HG02763 (cell line): ENCODE measurements at regions not wholly inside any gene's neighbourhood (a gene's known extent, or its start where the extent isn't known, plus 50 kb on each side); places are given as distances from the start of the nearest gene placed in this dataset.

ENCODE experiments used
- ATAC-seq: cut with Tn5 transposase; IDR thresholded peaks from one replicate; pipeline ENCODE4 v1.9.1; 2021; ENCODE audit warnings: mild to moderate bottlenecking, moderate library complexity; ENCODE audit not compliant: unreplicated experiment

DNA sequence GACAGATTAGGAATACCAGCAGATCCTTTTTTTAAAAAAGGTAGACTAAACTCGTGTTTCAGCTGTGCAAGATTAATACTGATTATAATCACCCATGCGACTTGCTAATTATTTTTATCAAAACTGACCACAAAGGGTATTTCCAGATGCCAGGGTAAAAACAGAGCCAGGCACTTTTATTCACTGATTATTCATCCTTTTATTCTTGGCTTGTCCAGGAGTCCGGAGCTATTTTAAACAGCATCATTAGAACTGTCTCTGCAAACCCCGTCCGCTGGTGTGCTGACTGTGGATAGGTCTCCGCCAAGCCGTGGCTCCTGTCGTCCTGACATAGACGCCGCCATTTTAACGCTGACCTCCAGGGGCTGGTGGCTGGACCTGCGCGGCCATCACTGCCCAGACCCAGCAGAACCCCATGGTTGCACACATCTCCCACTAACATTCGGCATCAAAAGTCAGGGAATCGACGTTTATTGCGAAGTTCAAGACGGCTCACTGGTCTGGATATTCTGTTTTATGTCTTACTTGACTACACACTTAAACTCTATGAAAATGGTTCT is 364.8 kb downstream of the THBS2 start:
- ATAC-seq, result no peak

DNA sequence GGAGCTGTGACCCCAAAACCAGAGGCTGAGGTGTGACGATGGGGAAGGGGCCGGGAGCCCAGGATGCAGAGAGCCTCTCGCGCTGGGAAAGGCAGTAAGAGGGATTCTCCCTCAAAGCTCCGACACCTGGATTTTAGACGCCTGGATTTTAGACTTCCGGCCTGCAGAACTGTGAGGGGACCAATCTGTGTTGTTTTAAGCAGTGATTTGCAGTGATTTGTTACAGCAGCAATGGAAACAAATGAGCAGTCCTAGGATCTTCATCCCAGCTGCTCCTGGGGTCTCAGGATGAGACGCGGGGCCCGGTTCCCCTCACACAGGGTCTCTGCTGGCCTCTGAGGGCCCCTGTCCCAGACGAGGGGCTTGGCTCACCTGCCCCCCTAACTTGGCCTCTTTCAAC is 365.5 kb downstream of the THBS2 start:
- ATAC-seq, result no peak

DNA sequence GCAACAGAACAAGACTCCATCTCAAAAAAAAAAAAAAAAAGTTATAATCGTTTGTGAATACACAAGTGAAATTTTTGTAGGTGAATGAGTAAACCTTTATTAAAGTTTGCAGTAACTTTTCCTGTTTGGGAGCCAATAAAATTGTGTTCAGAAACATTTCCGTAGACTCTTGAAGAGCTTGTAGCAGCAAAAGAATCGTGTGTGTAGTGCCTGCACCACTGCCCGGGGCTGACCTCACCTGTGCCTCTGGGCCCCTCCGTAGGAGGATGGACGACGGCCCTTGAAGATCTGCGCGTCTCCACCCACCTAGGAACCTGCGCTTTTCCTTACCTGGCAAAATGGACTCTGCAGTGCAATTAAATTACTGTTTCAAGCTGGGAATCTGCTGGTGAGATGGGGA is 366.0 kb downstream of the THBS2 start:
- no peak for ATAC-seq

DNA sequence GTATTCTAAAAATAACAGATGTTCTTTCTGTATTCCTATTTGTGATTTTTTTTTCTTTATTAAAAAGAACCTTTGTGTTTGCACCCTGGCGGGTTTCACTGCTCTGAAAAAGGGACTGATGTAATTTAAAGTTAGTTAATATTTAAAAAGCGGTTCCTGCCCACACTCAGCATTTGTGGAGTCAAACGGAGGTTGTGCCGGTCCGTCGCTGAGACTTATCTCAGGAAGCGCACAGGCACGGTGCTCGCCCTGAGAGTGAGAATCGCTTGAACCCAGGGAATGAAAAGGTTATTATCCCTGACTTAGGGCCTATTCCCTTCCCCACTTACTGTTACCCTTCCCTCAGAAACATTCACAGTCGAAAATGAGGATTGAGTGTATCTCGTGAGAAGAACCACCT is 366.7 kb downstream of the THBS2 start:
- ATAC-seq, result no peak

DNA sequence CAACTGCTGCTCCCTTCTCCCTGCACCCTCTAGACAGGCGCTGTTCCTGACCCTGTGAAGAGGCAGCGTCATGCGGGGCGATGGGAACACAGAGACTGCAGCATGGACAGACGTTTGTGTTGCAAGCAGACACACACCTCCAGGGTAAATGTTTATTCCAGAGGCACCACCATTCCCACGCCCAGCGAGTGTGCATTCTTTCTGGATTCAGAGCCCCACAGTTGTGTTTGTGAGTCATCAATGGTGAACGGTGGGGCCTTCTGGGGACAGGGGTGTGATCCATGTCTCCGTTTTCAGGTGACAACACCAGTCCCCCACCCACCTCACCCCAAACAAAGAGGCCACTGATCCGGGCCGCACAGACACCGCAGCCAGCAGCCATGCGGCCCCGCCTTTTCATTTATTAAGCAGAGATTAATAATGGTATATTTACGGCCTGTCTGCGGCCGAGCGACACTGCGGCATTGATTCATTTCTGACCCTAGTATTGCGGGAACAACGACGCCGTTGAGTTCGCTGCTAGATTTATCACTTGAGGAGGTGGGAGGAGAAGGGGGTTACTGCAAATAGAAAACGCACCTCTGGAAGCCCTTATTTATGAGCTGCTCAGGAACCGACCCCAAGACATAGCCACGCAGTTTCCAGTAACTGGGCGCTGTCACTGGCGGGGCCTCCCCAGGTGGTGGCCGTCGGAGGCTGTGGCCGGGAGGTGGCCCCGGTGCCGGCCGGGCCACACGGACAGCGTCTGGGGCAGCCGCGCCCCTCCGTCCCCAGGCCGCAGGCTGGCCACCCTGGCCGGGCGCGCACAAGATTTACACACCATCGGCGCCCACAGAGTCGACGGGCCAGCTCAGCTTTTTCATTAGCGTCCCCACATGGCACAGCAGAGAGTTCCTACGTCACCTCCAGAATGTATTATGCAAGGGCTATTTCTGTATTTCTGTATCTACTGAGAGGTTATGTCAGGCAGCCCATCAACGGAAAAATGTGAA is 367.6 kb downstream of the THBS2 start:
- no peak for ATAC-seq

DNA sequence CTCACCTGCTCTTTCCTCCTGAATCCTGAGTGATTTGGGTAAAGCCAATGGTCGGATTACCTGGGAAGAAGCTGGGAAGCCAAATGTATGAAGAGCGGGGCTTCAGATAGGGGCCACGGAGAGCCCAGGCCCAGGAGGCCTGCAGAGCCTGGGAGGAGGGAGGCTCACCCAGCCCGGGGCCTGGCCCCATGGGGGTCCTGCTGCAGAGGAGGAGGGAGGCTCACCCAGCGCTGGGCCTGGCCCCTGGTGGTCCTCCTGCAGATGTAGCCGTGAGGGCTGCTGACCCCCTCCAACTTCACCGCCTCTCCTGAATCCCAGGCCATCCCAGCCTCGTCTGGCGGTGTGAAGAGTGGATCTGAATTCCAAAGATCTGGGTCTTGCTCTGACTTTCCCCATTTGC is 368.4 kb downstream of the THBS2 start:
- ATAC-seq, result no peak

DNA sequence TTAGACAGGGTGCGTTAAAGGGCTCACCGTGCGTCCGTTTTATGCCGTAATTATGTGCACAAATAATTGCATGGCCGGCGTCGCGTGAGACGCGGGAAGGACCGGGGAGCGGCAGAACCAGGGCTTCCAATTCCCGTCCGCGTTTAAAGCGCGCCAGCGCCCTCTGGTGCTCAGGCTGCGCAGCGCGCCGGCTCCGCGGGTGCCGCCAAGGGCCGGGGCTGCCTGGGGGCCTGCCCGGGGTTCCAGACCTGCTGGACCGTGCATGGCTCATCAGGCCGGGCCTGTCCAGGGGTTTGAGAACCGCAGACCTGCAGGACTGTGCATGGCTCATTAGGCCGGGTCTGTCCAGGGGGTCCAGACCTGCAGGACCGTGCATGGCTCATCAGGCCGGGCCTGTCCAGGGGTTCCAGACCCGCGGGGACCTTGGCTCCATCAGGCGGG is 369.0 kb downstream of the THBS2 start:
- peak; percentile 65 for ATAC-seq

DNA sequence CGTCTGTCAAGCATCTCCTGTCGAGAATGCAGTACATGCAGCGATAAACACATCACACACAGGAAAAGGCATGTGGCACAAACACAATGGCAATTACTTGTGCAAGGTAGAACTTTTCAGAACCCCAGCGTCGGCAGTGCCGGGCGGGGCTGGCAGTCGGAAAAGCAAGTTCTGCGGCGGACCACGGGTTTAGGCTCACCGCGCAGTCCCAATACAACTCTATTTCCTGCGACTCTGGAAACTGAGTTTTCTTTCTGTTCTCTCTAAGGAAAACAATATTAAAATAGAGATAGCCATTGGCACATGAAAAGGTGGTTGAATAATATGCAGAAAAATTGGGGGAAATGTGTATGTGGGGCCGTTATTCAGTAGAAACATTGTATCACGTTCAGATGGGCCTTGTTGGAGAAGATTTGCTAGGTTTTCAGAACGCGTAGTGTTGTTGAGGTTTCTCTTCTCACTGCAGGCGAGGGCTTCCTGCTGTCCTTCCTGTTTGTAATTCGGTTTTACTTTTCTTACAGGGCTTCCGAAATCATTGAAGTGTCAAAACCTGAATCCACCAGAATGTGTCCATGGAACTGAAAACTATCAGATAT is 369.5 kb downstream of the THBS2 start:
- ATAC-seq, result peak; percentile 18

DNA sequence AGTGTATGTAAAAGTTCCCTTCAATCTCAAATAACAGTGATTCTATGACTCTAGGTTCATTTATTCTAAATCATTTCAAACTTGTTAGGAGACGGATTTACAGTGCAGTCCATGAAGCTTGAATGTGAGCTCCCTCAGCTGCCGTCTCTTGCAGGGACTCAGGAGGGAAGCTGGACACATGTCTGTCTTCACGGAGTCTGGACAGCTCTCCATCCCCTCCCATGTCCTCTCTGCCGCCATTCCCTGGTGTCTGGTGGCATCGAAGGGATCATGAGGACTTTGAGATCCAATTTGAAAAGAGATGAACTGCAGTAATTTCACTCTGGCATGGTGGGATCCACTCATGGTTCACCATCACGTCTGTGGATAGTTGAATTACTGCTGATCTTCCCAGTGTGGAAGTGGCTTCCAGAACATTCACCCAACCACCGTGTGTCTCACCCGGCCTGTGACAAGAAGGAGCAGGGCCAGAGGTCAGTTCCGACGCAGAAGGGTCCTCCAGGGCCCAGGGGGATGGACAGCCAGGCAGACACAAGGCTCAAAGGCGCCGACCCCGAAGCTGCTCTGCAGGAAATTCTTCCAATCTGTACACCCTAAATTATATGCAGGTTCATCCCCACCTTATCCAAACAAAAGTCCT is 370.1 kb downstream of the THBS2 start:
- ATAC-seq, result no peak

DNA sequence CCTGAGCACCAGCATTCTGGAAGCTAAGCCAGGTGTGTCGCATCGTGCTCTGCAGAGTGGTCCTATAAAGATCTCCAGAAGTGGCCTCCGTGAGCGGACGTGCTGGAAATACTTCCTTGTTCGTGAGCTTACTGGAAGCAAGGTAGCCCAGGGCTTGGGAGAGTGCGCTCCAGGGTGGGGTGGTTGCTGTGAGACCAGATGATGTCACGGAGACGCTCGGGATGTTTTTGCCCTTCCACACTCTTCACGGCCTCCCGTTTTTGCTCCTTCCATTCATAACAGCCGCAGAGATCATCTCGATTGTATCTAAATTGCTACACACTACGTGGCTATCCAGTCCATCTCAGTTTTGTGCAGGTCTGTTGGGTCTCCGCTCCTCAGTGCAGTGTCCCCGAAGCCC is 373.4 kb downstream of the THBS2 start:
- no peak for ATAC-seq

DNA sequence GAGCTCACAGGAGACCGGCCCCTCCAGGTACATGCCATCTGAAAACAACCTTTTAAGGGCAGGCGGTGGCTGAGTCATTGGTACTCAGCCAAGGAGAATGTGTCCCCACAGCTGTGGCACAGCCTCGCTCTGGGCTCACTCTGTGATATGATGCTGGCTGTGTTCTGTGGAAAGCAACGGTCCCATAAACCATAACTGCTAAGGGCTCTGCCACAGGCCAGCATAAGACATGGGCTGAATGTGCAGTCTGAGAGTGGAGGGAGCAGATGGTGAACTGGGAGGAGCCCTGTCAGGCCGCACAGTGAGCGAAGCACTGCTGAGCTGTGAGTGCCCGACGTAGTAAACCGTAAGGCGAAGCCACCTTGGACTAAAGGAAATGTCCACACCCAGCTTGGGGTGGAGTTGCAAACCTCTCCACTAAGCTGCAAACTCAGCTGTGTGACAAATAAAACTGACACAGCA is 375.8 kb downstream of the THBS2 start:
- no peak for ATAC-seq

DNA sequence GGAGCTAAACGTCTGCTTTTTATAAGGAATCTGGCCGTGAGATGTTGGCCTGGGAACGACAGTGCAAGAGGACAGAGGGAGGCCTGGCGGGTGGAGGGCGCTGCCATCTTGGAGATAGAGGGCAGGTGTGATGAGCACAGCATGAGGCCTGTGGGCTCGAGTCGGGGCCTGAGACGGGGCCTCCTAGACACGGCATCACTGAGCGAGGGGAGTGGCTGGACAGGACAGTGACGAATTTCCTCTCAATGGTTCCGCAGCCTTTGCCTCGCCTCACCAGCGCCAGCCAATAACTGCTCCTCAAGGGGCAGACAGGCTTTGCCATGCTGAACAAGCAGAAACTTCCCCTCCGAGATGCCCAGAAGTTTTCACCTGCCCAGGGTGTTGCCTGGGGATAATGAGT is 376.7 kb downstream of the THBS2 start:
- no peak for ATAC-seq

DNA sequence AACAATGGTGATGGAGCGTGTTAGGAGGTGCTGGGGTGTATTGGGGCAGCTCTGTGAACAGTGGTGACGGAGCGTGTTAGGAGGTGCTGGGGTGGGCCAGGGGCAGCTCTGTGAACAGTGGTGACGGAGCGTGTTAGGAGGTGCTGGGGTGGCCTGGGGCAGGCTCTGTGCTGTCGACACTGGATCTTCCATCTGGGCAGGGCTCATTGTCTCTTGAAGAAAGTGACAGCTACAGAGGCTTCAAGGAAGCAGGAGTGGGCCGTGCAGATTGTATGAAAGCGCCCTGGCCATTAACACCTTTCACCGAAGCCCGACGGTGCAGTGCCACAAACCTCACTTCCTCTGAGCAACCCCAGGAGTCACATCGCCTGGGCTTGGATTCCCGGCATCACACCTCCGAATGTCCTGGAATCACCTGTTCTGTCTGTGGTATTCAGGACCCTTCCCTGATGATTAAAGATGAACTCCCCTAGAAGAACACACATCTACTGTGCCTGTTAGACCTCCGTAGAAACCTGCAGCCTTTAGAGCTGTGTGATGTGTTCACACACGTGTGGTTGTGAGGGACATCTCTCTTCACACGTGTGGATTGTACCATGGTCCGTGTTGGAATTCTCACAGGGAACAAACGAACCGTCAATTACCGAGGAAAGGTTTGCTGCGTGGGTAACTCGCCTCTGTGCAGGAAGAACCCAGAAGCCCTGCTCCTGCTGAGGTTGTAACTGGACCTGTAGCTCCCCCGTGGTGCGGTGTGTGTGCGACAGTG is 377.7 kb downstream of the THBS2 start:
- no peak for ATAC-seq

DNA sequence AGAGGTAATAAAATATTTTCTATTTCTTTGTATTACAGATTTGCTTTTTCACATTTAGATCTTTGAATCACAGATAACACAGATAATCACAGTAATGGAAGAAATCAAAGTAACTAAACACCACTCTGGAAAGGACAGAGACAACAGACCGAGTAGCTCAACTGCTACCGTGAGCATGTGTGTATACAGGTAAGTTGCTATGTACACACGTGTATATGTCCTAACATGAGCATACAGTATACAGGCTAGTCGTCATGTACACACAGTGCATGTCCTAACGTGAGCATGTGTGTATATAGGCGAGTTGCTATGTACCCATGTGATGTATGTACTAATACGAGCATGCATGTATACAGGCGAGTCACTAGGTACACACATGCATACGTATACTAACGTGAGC is 379.0 kb downstream of the THBS2 start:
- no peak for ATAC-seq

DNA sequence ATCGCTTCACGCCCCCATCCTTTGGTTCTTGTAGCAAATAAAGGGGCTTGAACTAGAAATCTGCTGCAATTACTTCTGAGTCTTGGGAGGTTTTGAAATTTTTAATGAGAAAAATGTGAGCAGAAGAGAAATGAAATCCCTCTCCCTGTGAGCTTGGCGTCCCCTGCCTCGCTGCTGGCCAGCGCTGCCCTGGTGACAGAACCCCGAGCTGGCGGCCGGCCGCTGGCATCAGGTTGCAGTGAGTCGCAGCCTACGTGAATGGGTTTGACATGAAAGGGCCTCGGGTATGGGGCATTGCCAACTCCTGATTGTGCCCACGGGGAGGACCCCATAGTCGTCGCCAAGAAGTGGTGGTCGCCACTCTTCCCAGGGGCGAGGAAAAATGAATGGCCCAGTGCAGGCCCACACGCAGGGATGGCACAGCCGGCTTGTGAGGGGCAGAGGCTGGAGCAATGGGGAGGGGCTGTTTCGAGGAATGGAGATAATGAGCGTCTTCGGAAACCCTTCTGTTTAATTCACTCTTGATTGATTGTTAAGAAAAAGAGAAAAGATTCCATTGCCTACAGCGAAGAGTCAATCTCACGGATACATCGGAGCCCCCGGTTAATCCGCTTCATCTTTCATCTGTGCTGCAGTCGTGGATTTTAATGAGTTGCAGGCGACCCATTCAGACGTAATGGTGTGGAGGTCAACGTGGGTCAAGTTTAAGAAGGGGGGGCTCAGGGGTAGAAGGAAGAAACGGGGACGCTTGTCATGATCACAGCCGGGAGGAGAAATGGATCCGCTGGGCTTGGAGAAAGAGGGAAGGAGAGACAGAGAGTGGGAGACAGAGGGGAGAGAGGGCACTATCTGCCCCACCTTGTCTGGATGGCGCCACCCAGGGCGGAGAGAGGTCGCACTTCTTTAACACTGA is 380.1 kb downstream of the THBS2 start:
- ATAC-seq, result no peak

DNA sequence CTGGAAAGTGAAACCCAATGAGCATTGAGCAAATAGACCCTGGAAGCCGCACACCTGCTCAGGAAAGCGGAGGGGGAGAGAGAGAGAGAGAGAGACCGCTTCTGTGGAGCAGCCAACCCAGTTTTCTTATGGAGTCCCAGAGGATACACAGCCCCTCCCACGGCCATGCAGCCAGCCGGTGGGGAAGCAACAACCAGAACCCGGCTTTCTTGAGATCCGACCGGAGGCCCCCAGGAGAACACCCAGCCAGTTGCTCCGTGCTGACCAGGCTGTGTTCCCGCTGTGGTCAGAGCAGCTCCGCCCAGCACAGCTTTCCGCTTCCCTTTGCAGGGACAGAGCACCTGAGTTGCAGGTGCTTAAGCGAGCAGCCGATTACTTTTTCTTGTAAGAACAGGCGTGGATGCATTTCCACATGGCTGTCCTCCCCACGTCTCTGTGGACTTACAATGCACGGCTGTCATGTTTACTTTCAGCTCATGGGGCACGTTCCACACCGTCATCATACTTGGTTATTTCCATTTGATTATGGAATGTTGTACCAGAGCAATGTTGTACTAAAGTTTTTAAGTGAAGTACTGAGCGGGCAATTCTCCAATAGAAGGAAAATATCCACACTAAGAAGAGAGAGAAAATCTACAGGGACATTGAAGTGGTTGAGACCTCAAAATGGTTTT is 381.9 kb downstream of the THBS2 start:
- ATAC-seq, result no peak

DNA sequence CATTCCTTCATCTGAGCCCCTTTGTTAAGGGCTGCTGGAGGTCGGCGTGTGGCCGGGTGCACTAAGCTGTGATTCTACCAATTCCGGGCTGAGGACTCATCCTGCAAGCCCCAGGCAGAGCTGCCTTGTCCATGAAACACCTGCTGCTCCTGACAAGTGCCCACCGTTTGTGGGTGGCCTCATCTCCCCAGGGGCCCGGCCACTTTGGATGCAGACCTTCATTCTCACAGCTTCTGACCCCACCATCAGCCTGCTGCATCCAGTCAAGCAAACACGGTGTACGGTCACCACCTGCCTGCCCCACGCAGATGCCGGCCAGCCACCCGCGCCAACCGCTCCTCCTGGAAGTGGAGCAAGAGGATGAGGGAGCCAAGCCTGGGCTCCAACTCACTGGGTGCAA is 382.7 kb downstream of the THBS2 start:
- ATAC-seq, result no peak

DNA sequence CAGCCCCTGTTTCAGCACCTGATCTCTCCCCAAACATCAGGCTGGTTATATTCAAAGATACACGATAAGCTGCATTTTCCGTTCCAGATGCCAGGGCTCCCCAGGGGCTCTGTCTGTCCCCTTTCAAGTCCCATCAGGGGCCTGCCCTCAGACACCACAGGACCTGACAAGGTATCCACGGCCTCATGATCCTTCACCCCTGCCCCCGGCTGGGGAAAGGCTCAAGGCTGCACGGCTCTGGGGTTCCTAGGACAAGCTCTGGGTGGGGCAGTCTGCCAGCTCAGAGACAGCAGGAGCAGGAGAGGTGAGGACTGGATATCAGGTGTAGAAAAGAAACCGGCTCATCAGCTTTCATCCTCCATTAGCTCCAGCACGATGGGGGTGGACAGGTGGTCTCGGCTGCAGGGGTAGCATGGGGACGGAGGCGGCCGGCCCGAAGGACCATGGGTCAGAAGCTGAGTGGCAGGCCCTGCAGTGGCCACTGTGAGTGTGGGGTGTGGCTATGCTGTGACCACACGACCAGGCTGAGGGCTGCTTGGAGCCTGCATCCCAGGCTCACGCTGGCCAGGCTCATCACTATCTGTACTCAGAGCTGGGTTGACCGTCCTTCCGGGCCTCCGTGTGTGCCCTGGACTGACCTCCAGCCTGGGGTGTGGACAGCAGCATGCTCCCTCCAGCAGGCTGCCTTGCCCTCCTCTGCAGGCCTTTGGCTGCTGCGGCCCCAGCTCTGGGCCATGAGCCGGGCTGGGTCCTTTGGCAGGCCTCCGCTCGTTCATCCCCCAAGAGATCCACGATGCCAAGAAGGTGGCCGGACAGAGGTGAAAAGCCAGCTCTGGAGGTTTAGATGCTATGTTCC is 386.2 kb downstream of the THBS2 start:
- no peak for ATAC-seq
